Activated CD4-positive, alpha-beta memory T cell treated with anti-CD3 and anti-CD28 coated beads, Interleukin-2, amount 10 ng/mL, durations not matched to agents 7 days and 5 days (primary cell): ENCODE measurements at regions not wholly inside any gene's neighbourhood (a gene's known extent, or its start where the extent isn't known, plus 50 kb on each side); places are given as distances from the start of the nearest gene placed in this dataset.
"Not testable (repeated sequence)": the region's sequence is repeated elsewhere in the genome, so short reads cannot be mapped to it uniquely, and the experiment has no call there.

Experiments used
- CTCF ChIA-PET: fragments of 350-600 bp; sonication (Branson Sonifier 250); formaldehyde crosslinking; loops from one replicate; lab custom pipeline; 2021; ENCODE audit warnings: antibody characterized with exemption, inconsistent platforms; lab: Charles Lee
- POLR2A ChIA-PET: fragments of 350-600 bp; sonication (Branson Sonifier 250); formaldehyde crosslinking; loops from one replicate; lab custom pipeline; 2021; ENCODE audit warnings: antibody characterized with exemption; lab: Charles Lee
- DNase-seq: peaks from one replicate; pipeline ENCODE4 v3.0.0-alpha.2; 2020
- H3K27ac Mint-ChIP-seq: one replicate; pipeline ENCODE4 v1.8.0; 2021; ENCODE audit warnings: mild to moderate bottlenecking, mixed read lengths
- H3K27me3 Mint-ChIP-seq: one replicate; pipeline ENCODE4 v1.8.0; 2021; ENCODE audit warnings: mixed read lengths
- H3K36me3 Mint-ChIP-seq: one replicate; pipeline ENCODE4 v1.8.0; 2021; ENCODE audit warnings: low read depth, mixed read lengths
- H3K4me1 Mint-ChIP-seq: one replicate; pipeline ENCODE4 v1.8.0; 2021; ENCODE audit warnings: mixed read lengths
- H3K4me3 Mint-ChIP-seq: one replicate; pipeline ENCODE4 v1.8.0; 2021; ENCODE audit warnings: mild to moderate bottlenecking, mixed read lengths
- H3K9me3 Mint-ChIP-seq: one replicate; pipeline ENCODE4 v1.8.0; 2021; ENCODE audit warnings: mixed read lengths

DNA sequence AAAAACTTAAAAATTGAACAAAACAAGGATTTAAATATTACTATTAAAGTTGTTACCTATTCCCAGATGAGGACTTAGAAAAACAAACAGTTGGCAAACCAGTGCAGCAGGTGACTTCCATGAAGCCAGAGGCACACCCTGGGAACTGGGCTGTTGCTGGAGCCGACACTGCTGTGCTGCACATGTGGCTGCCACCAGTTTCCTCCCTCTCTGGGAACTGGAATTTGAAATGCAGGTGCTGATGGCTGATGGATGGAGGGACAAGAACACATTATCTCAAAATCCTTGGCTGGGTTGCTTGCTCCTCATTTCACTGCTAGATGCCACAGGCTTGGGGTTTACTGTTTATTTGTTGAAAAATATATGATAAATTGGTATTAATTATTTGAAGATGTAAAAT is 471.2 kb upstream of the NDN start:
- DNase-seq, CTCF ChIA-PET, H3K27me3 Mint-ChIP-seq, POLR2A ChIA-PET, H3K4me1 Mint-ChIP-seq, H3K9me3 Mint-ChIP-seq, H3K36me3 Mint-ChIP-seq, H3K4me3 Mint-ChIP-seq, H3K27ac Mint-ChIP-seq: not testable (repeated sequence)

DNA sequence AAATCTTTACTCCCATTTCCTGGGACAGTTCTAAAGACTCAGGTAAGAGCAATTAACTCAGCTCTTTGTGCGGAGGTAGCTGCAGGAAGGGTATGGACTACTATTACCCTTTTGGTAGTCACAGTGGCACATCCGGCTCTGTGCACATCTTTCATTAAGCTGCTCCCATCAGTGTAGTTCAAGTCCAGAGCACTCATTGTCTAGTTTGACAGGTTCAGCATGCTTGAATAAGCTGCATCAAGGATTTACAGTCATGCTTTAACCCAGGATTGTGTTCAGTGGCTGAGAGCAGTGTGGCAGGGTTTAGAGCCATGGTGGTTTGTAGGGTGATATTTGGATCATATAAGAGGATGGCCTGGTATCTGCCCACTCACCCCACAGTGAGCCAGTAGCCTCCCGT is 478.4 kb upstream of the NDN start:
- CTCF ChIA-PET, H3K4me3 Mint-ChIP-seq, POLR2A ChIA-PET, H3K36me3 Mint-ChIP-seq, DNase-seq, H3K4me1 Mint-ChIP-seq, H3K27me3 Mint-ChIP-seq, H3K27ac Mint-ChIP-seq: not testable (repeated sequence)
- peaks cover 11% of the 10 kb centered on the region for H3K9me3 Mint-ChIP-seq

DNA sequence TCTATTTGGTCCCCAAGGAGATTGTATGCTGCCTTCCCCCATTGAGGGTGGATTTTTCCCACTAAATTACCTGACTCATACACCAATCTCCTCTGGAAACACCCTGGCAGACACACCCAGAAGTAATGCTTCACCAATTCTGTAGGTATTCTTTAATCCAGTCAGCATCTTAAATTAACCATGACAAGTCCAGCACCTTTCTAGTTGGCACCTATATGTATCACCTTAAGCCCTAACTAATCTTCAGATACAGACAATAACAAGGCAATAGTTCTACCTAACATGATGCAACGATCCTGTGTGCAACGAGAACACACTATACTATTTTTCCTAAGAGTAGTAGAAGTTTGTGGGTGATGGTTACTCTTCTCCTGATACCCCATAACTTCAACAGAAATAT is 473.3 kb upstream of the NPAP1 start:
- DNase-seq, H3K27ac Mint-ChIP-seq, CTCF ChIA-PET, H3K4me1 Mint-ChIP-seq, H3K27me3 Mint-ChIP-seq, H3K36me3 Mint-ChIP-seq, H3K4me3 Mint-ChIP-seq, POLR2A ChIA-PET: not testable (repeated sequence)
- H3K9me3 Mint-ChIP-seq: peaks cover 11% of the 10 kb centered on the region

DNA sequence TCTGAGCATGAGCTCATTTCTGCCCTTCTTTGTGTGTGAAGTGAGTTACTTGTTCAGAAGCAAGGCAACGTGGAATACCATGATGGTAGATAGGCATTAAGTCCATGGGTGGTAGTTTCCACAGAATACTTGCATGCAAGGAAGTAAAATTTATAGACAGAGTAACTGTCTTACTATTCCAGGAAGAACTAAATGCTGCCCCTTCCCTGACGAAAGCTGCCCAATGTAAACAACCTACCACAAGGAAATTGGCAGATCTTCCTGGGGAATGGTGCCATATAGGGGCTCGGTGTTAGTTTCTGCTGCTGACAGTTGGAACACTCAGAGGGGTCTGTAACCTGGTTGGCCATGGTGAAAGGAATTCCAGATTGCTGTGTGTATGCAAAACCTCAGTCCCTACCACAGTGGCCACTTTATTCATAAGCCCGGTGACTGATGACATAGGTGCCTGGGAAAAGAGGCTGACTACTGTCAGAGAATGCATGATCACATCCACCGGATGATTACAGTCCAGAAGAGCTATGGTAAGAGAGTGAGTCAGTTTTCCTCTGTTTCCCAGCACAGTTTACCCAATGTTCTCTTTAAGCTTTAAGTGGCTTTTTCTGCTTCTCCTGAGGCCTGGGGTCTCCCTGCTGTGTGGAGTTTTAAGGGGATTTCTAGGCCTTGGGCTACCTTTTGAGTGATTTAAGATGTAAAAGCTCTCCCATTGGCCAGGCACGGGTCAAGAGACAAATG is 463.7 kb upstream of the NPAP1 start:
- H3K4me1 Mint-ChIP-seq, POLR2A ChIA-PET, DNase-seq, H3K4me3 Mint-ChIP-seq, H3K9me3 Mint-ChIP-seq, H3K27me3 Mint-ChIP-seq, CTCF ChIA-PET, H3K27ac Mint-ChIP-seq, H3K36me3 Mint-ChIP-seq: not testable (repeated sequence)

DNA sequence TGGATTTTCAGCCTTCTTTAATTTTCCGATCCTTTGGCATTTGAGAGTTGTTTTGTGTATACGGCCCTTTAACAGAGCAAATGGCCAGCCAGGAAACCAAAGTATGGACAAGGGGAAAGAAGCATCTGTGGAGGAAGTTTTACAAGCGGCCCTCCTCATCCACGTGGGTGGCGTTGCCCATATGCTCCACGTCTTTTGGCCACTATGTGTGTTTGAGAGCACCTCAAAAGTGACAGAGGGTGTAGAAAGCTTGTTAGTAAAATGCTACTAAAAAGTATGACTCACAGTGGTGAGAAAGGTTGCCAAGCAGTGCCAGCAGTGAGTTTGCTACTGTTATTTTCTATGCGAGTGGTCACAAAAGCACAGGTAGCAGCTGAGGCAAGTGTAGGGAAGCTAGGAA is 451.8 kb upstream of the NPAP1 start:
- no peak overlapping the region for H3K4me3 Mint-ChIP-seq
- ChIA-PET CTCF (no interaction called here), POLR2A (no interaction called here)
- H3K9me3 Mint-ChIP-seq: peaks cover 14% of the 10 kb centered on the region
- H3K36me3 Mint-ChIP-seq: no peaks in the 10 kb centered on the region
- DNase-seq: no peak
- H3K27ac Mint-ChIP-seq: no peak overlapping the region
- H3K4me1 Mint-ChIP-seq: no peaks in the 10 kb centered on the region
- H3K27me3 Mint-ChIP-seq: no peaks in the 10 kb centered on the region

DNA sequence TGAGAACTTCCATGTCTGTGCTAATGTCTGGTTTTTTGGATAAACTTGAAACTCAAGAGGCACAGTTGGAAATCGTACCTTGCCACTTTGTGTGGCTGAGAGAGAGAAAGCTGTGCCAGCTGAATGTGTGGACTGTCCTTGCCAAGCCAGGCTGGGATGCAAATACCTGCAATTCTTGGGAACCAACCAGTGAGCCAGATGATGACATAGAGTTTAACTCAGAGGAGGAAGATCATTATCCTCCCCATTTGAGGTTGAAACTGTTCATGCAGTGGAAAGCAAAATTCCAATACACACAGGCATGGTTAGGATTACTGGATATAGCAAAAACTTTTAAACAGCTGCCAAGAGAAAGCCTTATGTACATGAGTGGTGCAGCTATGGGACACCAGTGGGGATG is 451.4 kb upstream of the NPAP1 start:
- Mint-ChIP-seq H3K36me3 (no peaks in the 10 kb centered on the region), H3K4me1 (no peaks in the 10 kb centered on the region), H3K9me3 (peaks cover 14% of the 10 kb centered on the region), H3K27me3 (no peaks in the 10 kb centered on the region), H3K27ac (no peak overlapping the region), H3K4me3 (no peak overlapping the region)
- ChIA-PET CTCF (no interaction called here), POLR2A (no interaction called here)
- no peak for DNase-seq

DNA sequence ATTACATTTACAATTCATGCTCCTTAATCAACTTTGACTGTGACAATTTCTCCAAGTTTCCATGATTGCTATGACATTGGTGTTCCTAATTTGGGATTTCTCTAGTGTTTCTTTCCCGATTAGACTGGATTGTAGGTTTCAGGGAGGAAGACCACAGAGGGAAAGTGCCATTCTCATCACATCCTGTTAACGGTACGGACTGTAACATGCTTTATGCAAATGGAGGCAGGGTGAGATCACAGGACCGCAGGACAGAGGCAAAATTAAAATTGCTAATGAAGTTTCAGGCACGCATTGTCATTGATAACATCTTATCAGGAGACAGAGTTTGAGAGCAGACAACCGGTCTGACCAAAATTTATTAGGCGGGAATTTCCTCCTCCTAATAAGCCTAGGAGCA is 446.7 kb upstream of the NPAP1 start:
- H3K4me3 Mint-ChIP-seq, CTCF ChIA-PET, DNase-seq, H3K27me3 Mint-ChIP-seq, POLR2A ChIA-PET, H3K4me1 Mint-ChIP-seq, H3K27ac Mint-ChIP-seq, H3K36me3 Mint-ChIP-seq: not testable (repeated sequence)
- peaks cover 10% of the 10 kb centered on the region for H3K9me3 Mint-ChIP-seq

DNA sequence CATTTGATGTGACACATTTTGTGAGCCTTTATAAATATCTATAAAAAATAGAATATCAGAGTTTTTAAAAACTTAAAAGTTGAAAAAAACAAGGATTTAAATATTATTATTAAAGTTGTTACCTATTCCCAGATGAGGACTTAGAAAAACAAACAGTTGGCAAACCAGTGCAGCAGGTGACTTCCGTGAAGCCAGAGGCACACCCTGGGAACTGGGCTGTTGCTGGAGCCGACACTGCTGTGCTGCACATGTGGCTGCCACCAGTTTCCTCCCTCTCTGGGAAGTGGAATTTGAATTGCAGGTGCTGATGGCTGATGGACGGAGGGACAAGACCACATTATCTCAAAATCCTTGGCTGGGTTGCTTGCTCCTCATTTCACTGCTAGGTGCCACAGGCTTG is 442.4 kb upstream of the NPAP1 start:
- H3K4me1 Mint-ChIP-seq, CTCF ChIA-PET, POLR2A ChIA-PET, H3K36me3 Mint-ChIP-seq, H3K27ac Mint-ChIP-seq, H3K4me3 Mint-ChIP-seq, H3K9me3 Mint-ChIP-seq, H3K27me3 Mint-ChIP-seq, DNase-seq: not testable (repeated sequence)

DNA sequence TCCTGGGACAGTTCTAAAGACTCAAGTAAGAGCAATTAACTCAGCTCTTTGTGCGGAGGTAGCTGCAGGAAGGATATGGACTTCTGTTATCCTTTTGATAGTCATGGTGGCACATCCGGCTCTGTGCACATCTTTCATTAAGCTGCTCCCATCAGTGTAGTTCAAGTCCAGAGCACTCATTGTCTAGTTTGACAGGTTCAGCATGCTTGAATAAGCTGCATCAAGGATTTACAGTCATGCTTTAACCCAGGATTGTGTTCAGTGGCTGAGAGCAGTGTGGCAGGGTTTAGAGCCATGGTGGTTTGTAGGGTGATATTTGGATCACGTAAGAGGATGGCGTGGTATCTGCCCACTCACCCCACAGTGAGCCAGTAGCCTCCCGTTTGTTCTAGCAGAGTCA is 435.0 kb upstream of the NPAP1 start:
- H3K4me1 Mint-ChIP-seq, H3K27me3 Mint-ChIP-seq, H3K27ac Mint-ChIP-seq, DNase-seq, POLR2A ChIA-PET, H3K4me3 Mint-ChIP-seq, CTCF ChIA-PET, H3K36me3 Mint-ChIP-seq: not testable (repeated sequence)
- peaks cover 10% of the 10 kb centered on the region for H3K9me3 Mint-ChIP-seq

DNA sequence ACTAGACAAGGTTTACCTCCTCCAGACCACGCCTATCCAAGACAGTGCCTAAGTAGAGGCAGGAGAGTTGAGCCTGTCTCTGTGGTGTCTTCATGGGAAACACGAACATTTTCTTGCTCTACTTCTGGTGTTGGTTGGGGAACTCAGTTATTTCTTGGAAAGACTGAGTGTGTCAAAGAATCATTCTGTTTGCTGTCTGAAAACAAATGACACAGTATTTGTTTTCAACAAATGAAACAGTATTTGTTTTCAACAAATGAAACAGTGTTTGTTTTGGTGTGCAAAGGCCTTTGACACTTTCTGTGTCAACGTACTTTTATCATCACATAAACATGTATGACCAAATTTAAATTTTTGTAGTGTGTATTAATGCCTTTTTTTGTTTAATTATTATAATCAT is 416.5 kb upstream of the NPAP1 start:
- H3K27me3 Mint-ChIP-seq, H3K36me3 Mint-ChIP-seq, POLR2A ChIA-PET, H3K27ac Mint-ChIP-seq, CTCF ChIA-PET, DNase-seq, H3K4me3 Mint-ChIP-seq, H3K4me1 Mint-ChIP-seq: not testable (repeated sequence)
- H3K9me3 Mint-ChIP-seq: peaks cover 15% of the 10 kb centered on the region

DNA sequence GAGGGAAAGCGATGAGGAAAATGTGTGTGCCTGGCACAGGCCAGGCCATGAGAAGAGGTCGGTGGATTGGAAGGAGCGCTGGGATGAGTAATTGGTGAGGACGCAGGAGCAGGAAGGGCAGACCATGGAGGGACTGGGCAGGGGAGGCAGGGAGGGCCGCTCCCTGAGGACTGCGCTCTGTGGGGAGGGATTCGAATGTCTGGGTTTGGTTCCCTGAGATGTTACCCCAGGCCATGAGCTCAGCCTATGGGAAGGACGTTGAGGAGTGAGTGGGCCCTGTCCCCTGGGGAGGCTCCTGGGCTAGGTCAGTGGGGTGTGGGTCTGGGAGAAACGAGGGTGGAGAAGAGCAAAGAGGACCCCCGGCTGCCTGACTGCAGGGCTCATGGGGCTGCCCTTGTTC is 415.2 kb upstream of the NPAP1 start:
- H3K4me1 Mint-ChIP-seq, H3K4me3 Mint-ChIP-seq, H3K27me3 Mint-ChIP-seq, CTCF ChIA-PET, POLR2A ChIA-PET, DNase-seq, H3K36me3 Mint-ChIP-seq, H3K27ac Mint-ChIP-seq: not testable (repeated sequence)
- H3K9me3 Mint-ChIP-seq: peaks cover 13% of the 10 kb centered on the region

DNA sequence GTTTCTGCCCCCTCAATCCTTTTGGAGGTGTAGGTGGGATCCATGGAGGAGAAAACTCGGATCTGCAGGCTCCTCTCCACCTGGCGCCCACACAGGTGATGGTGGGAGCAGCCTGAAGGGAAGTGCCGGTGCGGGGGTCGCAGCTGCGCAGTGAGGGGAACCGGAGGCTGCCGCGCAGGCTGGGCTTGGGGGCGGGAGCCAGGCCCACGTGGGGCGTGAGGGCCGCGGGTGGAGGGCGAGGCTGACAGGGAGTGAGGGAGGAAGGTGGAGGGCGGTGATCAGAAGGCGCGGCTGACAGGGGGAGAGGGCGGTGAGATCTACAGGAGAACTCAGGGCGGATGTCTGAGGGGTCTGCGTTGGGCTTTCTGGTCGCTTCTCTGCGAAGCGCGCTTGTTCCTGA is 414.7 kb upstream of the NPAP1 start:
- peaks cover 16% of the 10 kb centered on the region for H3K9me3 Mint-ChIP-seq
- POLR2A ChIA-PET, H3K27ac Mint-ChIP-seq, H3K27me3 Mint-ChIP-seq, H3K4me1 Mint-ChIP-seq, H3K36me3 Mint-ChIP-seq, DNase-seq, CTCF ChIA-PET, H3K4me3 Mint-ChIP-seq: not testable (repeated sequence)

DNA sequence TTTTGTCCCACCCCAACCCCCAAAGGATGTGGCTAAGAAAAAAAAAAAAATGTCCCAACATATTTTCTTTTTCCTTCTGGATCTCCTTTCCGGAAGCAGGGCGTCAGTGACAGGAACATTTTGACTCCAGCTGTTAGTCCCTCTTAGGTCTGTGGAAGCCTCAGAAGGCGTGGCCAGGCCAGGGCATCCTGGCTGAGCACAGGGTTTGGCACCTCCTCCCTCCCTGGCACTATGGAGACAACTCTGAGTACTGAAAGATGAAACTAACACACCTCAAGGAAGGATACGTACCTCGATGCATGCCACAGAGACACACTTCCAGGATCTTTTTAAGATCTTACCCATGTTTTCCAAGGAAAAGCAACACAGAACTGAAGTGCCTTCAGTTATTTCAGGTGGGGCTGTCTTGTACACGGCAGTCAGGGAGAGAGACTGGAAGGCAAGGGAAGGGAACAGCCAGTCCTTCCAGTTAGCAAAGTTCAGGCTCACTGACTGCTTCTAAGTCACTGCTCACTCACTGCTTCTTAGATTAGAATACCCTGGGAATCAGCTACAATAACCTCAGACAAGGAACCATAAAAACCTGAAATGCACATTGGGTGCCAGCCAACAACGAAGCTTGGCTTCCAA is 406.9 kb upstream of the NPAP1 start:
- DNase-seq, H3K27ac Mint-ChIP-seq, CTCF ChIA-PET, H3K4me3 Mint-ChIP-seq, H3K36me3 Mint-ChIP-seq, POLR2A ChIA-PET, H3K4me1 Mint-ChIP-seq, H3K27me3 Mint-ChIP-seq: not testable (repeated sequence)
- peaks cover 24% of the 10 kb centered on the region for H3K9me3 Mint-ChIP-seq

DNA sequence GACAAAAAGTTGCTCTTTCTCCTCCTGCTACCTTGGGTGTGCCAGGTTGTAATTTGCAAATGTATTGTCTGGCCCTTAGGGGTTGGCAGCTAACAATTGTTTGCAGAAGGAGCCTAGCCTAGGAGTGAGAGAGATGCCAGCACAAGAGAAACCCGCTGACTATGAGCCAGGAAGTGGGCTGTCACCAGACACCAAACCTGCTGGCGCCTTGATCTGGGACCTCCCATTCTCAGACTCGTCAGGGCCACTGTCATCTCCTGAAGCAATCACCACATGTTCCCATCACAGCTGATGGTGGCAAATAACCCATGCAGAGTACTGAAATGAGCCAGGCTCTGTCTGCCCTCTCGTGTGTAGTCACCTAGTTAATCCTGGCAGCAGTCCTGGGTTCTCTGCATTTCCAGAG is 406.4 kb upstream of the NPAP1 start:
- ChIA-PET CTCF (no interaction called here), POLR2A (no interaction called here)
- Mint-ChIP-seq H3K4me1 (no peaks in the 10 kb centered on the region), H3K36me3 (no peaks in the 10 kb centered on the region), H3K27ac (no peak overlapping the region), H3K27me3 (no peaks in the 10 kb centered on the region), H3K4me3 (no peak overlapping the region), H3K9me3 (peaks cover 24% of the 10 kb centered on the region)
- DNase-seq: no peak
